ENCODE measurements at regions not wholly inside any gene's neighbourhood (a gene's known extent, or its start where the extent isn't known, plus 50 kb on each side); places are given as distances from the start of the nearest gene placed in this dataset.
"Not testable (repeated sequence)": the region's sequence is repeated elsewhere in the genome, so short reads cannot be mapped to it uniquely, and the experiment has no call there.

GRCh38 chr18:78800102-78800851 is 179.3 kb upstream of the SALL3 start:
- not testable (repeated sequence) for TF ChIP-seq CTBP1 (IDR thresholded peaks at IDR 0.05; ENCODE audit: borderline replicate concordance); TARDBP (IDR thresholded peaks at IDR 0.05); BHLHE40 (IDR thresholded peaks at IDR 0.05; ENCODE audit: borderline replicate concordance); ZNF384 (IDR thresholded peaks at IDR 0.05)
